Stomach (tissue), 4 donors: ENCODE measurements at regions not wholly inside any gene's neighbourhood (a gene's known extent, or its start where the extent isn't known, plus 50 kb on each side); places are given as distances from the start of the nearest gene placed in this dataset.

Source experiments
- EP300 ChIP-seq: sonication (generic); formaldehyde crosslinking; IDR thresholded peaks from one replicate; pipeline ENCODE4 v1.6.1; 2017; ENCODE audit warnings: antibody characterized with exemption
- POLR2A ChIP-seq, 4 donors: fragments of 450-650 bp; IDR thresholded peaks; one replicate each; pipeline ENCODE4 v1.6.1; 2016; ENCODE audit warnings: antibody characterized with exemption in 4 of 4, control low read depth in 2 of 4, mild to moderate bottlenecking in 1 of 4, moderate library complexity in 1 of 4
- POLR2AphosphoS5 ChIP-seq, 3 donors: sonication (generic); formaldehyde crosslinking; IDR thresholded peaks; one replicate each; pipeline ENCODE4 v1.6.1; 2016; ENCODE audit warnings: antibody characterized with exemption in 3 of 3
- TF ChIP-seq, protein P1 (sequence below), 7 experiments: fragments of 450-650 bp in 4 of 7; fragments of 200-600 bp in 3 of 7; sonication (generic) in 3 of 7; IDR thresholded peaks; one replicate each; pipeline ENCODE4 v1.5.1; 2016 to 2019; ENCODE audit warnings: antibody characterized with exemption in 7 of 7, control low read depth in 2 of 7, mild to moderate bottlenecking in 1 of 7

DNA sequence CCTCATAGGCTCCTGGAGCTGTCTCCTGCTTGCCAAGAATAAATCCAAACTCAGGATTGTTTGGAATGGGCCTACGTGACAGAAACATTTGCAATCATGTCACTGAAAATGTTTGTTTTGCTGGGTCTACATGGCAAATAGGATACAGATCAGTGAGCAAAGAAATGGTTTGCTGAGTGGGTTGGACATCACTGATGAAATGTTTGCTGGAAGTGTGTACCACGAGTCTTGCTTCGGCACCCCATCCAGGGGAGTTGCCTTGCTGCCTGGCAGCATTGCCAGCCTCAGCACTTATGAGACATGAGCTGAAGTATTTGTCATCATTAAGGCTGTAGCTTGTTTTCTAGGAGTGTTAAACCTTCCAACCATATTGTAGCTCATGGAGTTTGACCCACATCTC, 213.3 kb upstream of the CFAP20DC start:
- TF ChIP-seq, protein P1, sequence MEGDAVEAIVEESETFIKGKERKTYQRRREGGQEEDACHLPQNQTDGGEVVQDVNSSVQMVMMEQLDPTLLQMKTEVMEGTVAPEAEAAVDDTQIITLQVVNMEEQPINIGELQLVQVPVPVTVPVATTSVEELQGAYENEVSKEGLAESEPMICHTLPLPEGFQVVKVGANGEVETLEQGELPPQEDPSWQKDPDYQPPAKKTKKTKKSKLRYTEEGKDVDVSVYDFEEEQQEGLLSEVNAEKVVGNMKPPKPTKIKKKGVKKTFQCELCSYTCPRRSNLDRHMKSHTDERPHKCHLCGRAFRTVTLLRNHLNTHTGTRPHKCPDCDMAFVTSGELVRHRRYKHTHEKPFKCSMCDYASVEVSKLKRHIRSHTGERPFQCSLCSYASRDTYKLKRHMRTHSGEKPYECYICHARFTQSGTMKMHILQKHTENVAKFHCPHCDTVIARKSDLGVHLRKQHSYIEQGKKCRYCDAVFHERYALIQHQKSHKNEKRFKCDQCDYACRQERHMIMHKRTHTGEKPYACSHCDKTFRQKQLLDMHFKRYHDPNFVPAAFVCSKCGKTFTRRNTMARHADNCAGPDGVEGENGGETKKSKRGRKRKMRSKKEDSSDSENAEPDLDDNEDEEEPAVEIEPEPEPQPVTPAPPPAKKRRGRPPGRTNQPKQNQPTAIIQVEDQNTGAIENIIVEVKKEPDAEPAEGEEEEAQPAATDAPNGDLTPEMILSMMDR (IDR thresholded peaks at IDR 0.05) = no peak
- no peak for TF ChIP-seq EP300
- TF ChIP-seq POLR2A (IDR thresholded peaks at IDR 0.05) = no peak
- TF ChIP-seq POLR2AphosphoS5 (IDR thresholded peaks at IDR 0.05) = no peak
